Lung (tissue), 11 donors: ENCODE measurements at regions not wholly inside any gene's neighbourhood (a gene's known extent, or its start where the extent isn't known, plus 50 kb on each side); places are given as distances from the start of the nearest gene placed in this dataset.

Experiments
- ATAC-seq: fragments of 200-7000 bp; cut with Tn5 transposase; one replicate; pipeline ENCODE4 v1.9.1; 2020; ENCODE audit warnings: moderate number of reproducible peaks; ENCODE audit not compliant: insufficient read depth, low FRiP score
- DNase-seq, 3 donors: peaks; one replicate each; pipeline ENCODE4 v3.0.0-alpha.2; 2013 to 2017
- H3K27ac ChIP-seq, 2 donors: one replicate each; pipeline ENCODE4 v1.5.1; 2013; ENCODE audit warnings: mild to moderate bottlenecking in 2 of 2, moderate library complexity in 2 of 2, control low read depth in 1 of 2, inconsistent platforms in 1 of 2, low read depth in 1 of 2, low read length in 1 of 2
- H3K27me3 ChIP-seq, 3 donors: one replicate each; pipeline ENCODE4 v1.5.1; 2013; ENCODE audit warnings: low read length in 2 of 3; ENCODE audit not compliant: control insufficient read depth in 3 of 3, insufficient read depth in 3 of 3
- H3K36me3 ChIP-seq, 4 donors: one replicate each; pipeline ENCODE4 v1.5.1; 2013; ENCODE audit warnings: low read length in 4 of 4, mild to moderate bottlenecking in 1 of 4, moderate library complexity in 1 of 4; ENCODE audit not compliant: control insufficient read depth in 4 of 4, insufficient read depth in 4 of 4
- H3K4me1 ChIP-seq, 5 donors: one replicate each; pipeline ENCODE4 v1.5.1; 2013; ENCODE audit warnings: low read length in 5 of 5, mild to moderate bottlenecking in 2 of 5, moderate library complexity in 1 of 5; ENCODE audit not compliant: control insufficient read depth in 5 of 5, insufficient read depth in 5 of 5
- H3K4me3 ChIP-seq: one replicate; pipeline ENCODE4 v1.5.1; 2013; ENCODE audit warnings: mild to moderate bottlenecking, control low read depth, moderate library complexity
- H3K9ac ChIP-seq, 2 donors: one replicate each; pipeline ENCODE4 v1.5.1; 2013; ENCODE audit warnings: low read length in 2 of 2, control low read depth in 1 of 2; ENCODE audit not compliant: insufficient read depth in 1 of 2
- H3K9me3 ChIP-seq, 4 donors: one replicate each; pipeline ENCODE4 v1.5.1; 2013; ENCODE audit warnings: low read length in 3 of 4, mild to moderate bottlenecking in 1 of 4, moderate library complexity in 1 of 4; ENCODE audit not compliant: control insufficient read depth in 4 of 4, insufficient read depth in 3 of 4
- WGBS, 2 donors: extraction: QIAGEN DNeasy Blood & Tissue Kit; methylation state at CpG; one replicate each; pipeline ENCODE4 v1.1.7; 2013; 5-methylcytosine and 5-hydroxymethylcytosine counted together
- TF ChIP-seq, protein P1 (sequence below): IDR thresholded peaks from 2 replicates; pipeline ENCODE4 v1.5.1; 2012; ENCODE audit warnings: mild to moderate bottlenecking; ENCODE audit errors: control extremely low read depth, extremely low read depth
- donor health status: control.
- donor health status: control.
- donor health status: Bipolar disorder and iron deficiency.
- donor health status: healthy.
- donor health status: DM: yes; HTN: yes; CAD: no.

DNA sequence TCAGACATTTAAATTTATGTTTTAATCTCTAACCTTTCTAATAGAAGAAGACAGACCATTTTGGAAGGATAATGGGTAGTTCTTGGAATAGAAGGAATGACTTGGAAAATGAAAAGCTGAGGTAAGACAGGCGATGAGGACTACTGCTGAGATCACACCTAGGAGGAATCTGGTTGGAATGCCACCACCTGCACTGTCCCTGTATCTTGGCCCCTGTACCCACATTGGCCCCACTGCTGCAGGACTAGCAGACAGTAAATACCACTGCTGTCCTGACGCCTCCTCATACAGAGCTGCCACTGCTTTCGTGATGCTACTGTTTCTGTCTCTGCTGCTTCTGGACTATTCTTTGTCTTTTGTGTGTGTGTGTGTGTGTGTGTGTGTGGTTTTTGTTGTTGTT is 359.8 kb downstream of the TMEM232 start:
- ATAC-seq (no peak), DNase-seq (no peak)
- Histone ChIP-seq H3K9ac (no peak overlapping the region), H3K4me3 (no peak overlapping the region), H3K27me3 (no peaks in the 10 kb centered on the region), H3K27ac (no peak overlapping the region), H3K9me3 (no peaks in the 10 kb centered on the region), H3K4me1 (no peaks in the 10 kb centered on the region), H3K36me3 (no peaks in the 10 kb centered on the region)
- WGBS, 2 donors = 88 to 93% methylated on average over 3 of the region's 3 CpGs
- TF ChIP-seq, protein P1, sequence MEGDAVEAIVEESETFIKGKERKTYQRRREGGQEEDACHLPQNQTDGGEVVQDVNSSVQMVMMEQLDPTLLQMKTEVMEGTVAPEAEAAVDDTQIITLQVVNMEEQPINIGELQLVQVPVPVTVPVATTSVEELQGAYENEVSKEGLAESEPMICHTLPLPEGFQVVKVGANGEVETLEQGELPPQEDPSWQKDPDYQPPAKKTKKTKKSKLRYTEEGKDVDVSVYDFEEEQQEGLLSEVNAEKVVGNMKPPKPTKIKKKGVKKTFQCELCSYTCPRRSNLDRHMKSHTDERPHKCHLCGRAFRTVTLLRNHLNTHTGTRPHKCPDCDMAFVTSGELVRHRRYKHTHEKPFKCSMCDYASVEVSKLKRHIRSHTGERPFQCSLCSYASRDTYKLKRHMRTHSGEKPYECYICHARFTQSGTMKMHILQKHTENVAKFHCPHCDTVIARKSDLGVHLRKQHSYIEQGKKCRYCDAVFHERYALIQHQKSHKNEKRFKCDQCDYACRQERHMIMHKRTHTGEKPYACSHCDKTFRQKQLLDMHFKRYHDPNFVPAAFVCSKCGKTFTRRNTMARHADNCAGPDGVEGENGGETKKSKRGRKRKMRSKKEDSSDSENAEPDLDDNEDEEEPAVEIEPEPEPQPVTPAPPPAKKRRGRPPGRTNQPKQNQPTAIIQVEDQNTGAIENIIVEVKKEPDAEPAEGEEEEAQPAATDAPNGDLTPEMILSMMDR = no peak
